ENCODE measurements at regions not wholly inside any gene's neighbourhood (a gene's known extent, or its start where the extent isn't known, plus 50 kb on each side); places are given as distances from the start of the nearest gene placed in this dataset.

GRCh38 chr3:94221829-94222228, 159.0 kb downstream of the NSUN3 start:
- Mint-ChIP-seq H3K9me3 (peaks cover 6% of the 10 kb centered on the region; the same call in 1 of the 2 replicates), H3K27me3 (ENCODE audit: low read depth) (no peaks in the 10 kb centered on the region), H3K4me3 (no peak overlapping the region), H3K36me3 (no peaks in the 10 kb centered on the region), H3K4me1 (peaks cover 7% of the 10 kb centered on the region), H3K27ac (no peak overlapping the region)
- no peak for DNase-seq (ENCODE audit: low spot score)
- ATAC-seq: no peak
- ChIA-PET CTCF (no interaction called here), POLR2A (no interaction called here)
- TF ChIP-seq ZNF532 (CRISPR knock-in tag; IDR thresholded peaks at IDR 0.05; ENCODE audit: borderline replicate concordance) (no peak), TEAD1 (CRISPR knock-in tag; IDR thresholded peaks at IDR 0.05) (no peak), FOXJ3 (CRISPR knock-in tag; IDR thresholded peaks at IDR 0.05; ENCODE audit: borderline replicate concordance) (no peak), NR2C2 (CRISPR knock-in tag; IDR thresholded peaks at IDR 0.05) (no peak), TP53 (CRISPR knock-in tag; IDR thresholded peaks at IDR 0.05) (no peak), NFATC4 (CRISPR knock-in tag; IDR thresholded peaks at IDR 0.05) (no peak), IRF1 (CRISPR knock-in tag; IDR thresholded peaks at IDR 0.05) (no peak), ZNF416 (CRISPR knock-in tag; IDR thresholded peaks at IDR 0.05) (no peak), ZNF425 (CRISPR knock-in tag; conservative IDR thresholded peaks at IDR 0.05) (no peak), GTF2I (CRISPR knock-in tag; conservative IDR thresholded peaks at IDR 0.05) (no peak), HMGXB4 (CRISPR knock-in tag; IDR thresholded peaks at IDR 0.05) (no peak), CREB1 (CRISPR knock-in tag; IDR thresholded peaks at IDR 0.05) (no peak), AFF4 (CRISPR knock-in tag; IDR thresholded peaks at IDR 0.05; ENCODE audit: borderline replicate concordance) (no peak), ZNF317 (CRISPR knock-in tag; IDR thresholded peaks at IDR 0.05; ENCODE audit: borderline replicate concordance, low read depth) (no peak), ERG (CRISPR knock-in tag; IDR thresholded peaks at IDR 0.05) (no peak), ATF1 (CRISPR knock-in tag; IDR thresholded peaks at IDR 0.05) (no peak), FOXP1 (CRISPR knock-in tag; IDR thresholded peaks at IDR 0.05; ENCODE audit: borderline replicate concordance) (no peak), ZNF232 (CRISPR knock-in tag; IDR thresholded peaks at IDR 0.05) (no peak), ZNF263 (CRISPR knock-in tag; IDR thresholded peaks at IDR 0.05; ENCODE audit: low read depth) (no peak), ZNF423 (CRISPR knock-in tag; IDR thresholded peaks at IDR 0.05) (no peak)

Measured in WTC11 (cell line).